ENCODE measurements at regions not wholly inside any gene's neighbourhood (a gene's known extent, or its start where the extent isn't known, plus 50 kb on each side); places are given as distances from the start of the nearest gene placed in this dataset.

DNA sequence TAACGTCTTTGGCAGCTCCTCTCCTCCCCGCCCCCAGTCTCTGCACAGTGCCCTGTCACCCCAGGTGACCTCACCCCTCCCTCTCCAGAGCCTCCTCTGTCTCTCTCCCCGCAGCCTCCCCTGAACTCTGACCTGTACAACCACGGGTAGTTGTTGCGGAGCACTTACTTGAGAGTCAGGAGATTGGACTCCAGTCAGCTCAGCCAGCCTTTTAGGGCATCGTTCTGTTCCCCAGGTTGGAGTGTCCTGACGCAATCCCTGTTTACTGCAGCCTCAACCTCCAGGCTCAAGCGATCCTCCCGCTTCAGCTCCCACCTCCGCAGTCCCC is 177.7 kb downstream of the UACA start:
- H3K18ac ChIP-seq (ENCODE audit: insufficient read length, low read depth, low read length): peak overlapping the region; percentile 72
- no peak overlapping the region for H2BK12ac ChIP-seq (ENCODE audit: insufficient read length, low read depth, low read length)
- H2AK5ac ChIP-seq (ENCODE audit: insufficient read length, low read length): no peak overlapping the region
- WGBS (ENCODE audit: extremely low coverage, insufficient read length, low lambda C conversion rate): no CpG with 5 or more reads among the region's 10 CpGs
- Mint-ChIP-seq H3K27me3 (ENCODE audit: low read depth) (peaks cover 35% of the 10 kb centered on the region), H3K4me1 (peaks cover 18 to 23% of the 10 kb centered on the region in 2 experiments), H3K27ac (no peak overlapping the region), H3K36me3 (ENCODE audit: insufficient read depth in 1 of 3, low read depth in 3 of 3) (peaks cover 0 to 5% (median 0%) of the 10 kb centered on the region in 3 experiments; a peak in 2 of 7 replicates), H3K4me3 (peak overlapping the region; percentile 60 to 70), H3K9me3 (peaks cover 4 to 6% of the 10 kb centered on the region in 2 experiments; a peak in 4 of 5 replicates)
- H4K91ac ChIP-seq (ENCODE audit: insufficient read length, low read depth, low read length): no peak overlapping the region
- H3K27ac ChIP-seq (ENCODE audit: insufficient read length, low read depth, low read length): no peak overlapping the region
- no peak overlapping the region for H2BK120ac ChIP-seq (ENCODE audit: low read depth, low read length, poor library complexity, severe bottlenecking)
- no peaks in the 10 kb centered on the region for H3K9me3 ChIP-seq (ENCODE audit: control insufficient read depth, low read depth, low read length)
- no peak overlapping the region for H3K23ac ChIP-seq (ENCODE audit: insufficient read length, low read depth, low read length)
- no peaks in the 10 kb centered on the region for H3K4me1 ChIP-seq (ENCODE audit: insufficient read depth, low read length)
- H3K56ac ChIP-seq (ENCODE audit: insufficient read length, low read depth, low read length): no peak overlapping the region
- no peak overlapping the region for H4K8ac ChIP-seq (replicated peaks; ENCODE audit: insufficient read length, low read depth, low read length)
- H3K4ac ChIP-seq (ENCODE audit: low read depth, low read length): no peak overlapping the region
- no peak overlapping the region for H4K5ac ChIP-seq (ENCODE audit: insufficient read length, low read depth, low read length)
- no peak overlapping the region for H2BK5ac ChIP-seq (ENCODE audit: insufficient read length, low read length)
- H2BK20ac ChIP-seq (ENCODE audit: low read depth, low read length, poor library complexity, severe bottlenecking): no peak overlapping the region
- H3K27me3 ChIP-seq (ENCODE audit: insufficient read depth, low read length): peaks cover 5% of the 10 kb centered on the region; the same call in 1 of the 2 replicates
- H3K14ac ChIP-seq (ENCODE audit: insufficient read depth, low read length): 0 out of 2 replicates have a peak overlapping the region, but pooled peaks have one; percentile 39
- no peaks in the 10 kb centered on the region for H4K20me1 ChIP-seq (ENCODE audit: control insufficient read depth, insufficient read depth, insufficient read length)
- TF ChIP-seq, protein P1, sequence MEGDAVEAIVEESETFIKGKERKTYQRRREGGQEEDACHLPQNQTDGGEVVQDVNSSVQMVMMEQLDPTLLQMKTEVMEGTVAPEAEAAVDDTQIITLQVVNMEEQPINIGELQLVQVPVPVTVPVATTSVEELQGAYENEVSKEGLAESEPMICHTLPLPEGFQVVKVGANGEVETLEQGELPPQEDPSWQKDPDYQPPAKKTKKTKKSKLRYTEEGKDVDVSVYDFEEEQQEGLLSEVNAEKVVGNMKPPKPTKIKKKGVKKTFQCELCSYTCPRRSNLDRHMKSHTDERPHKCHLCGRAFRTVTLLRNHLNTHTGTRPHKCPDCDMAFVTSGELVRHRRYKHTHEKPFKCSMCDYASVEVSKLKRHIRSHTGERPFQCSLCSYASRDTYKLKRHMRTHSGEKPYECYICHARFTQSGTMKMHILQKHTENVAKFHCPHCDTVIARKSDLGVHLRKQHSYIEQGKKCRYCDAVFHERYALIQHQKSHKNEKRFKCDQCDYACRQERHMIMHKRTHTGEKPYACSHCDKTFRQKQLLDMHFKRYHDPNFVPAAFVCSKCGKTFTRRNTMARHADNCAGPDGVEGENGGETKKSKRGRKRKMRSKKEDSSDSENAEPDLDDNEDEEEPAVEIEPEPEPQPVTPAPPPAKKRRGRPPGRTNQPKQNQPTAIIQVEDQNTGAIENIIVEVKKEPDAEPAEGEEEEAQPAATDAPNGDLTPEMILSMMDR (conservative IDR thresholded peaks at IDR 0.05): no peak
- no peaks in the 10 kb centered on the region for H3K79me1 ChIP-seq (ENCODE audit: insufficient read depth, low read depth, low read length, poor library complexity, severe bottlenecking)
- H3K9ac ChIP-seq (ENCODE audit: extremely low read depth, insufficient read length, low read length): no peak overlapping the region
- H3K4me2 ChIP-seq (ENCODE audit: insufficient read depth, insufficient read length, low read length): peak overlapping the region; percentile 86
- H3K79me2 ChIP-seq (ENCODE audit: insufficient read depth, low read length): no peaks in the 10 kb centered on the region
- no peak overlapping the region for H2AFZ ChIP-seq (ENCODE audit: low read length)
- H3T11ph ChIP-seq (ENCODE audit: low read length): no peak overlapping the region
- H3K23me2 ChIP-seq (ENCODE audit: insufficient read length, low read depth, low read length, poor library complexity, severe bottlenecking): peaks cover 11% of the 10 kb centered on the region
- no peak for DNase-seq
- no peak overlapping the region for H2BK15ac ChIP-seq (ENCODE audit: low read depth, low read length)
